GM18502 (cell line): ENCODE measurements at regions not wholly inside any gene's neighbourhood (a gene's known extent, or its start where the extent isn't known, plus 50 kb on each side); places are given as distances from the start of the nearest gene placed in this dataset.

ENCODE experiments used
- ATAC-seq: cut with Tn5 transposase; IDR thresholded peaks from one replicate; pipeline ENCODE4 v1.9.1; 2021; ENCODE audit warnings: mild to moderate bottlenecking; ENCODE audit not compliant: unreplicated experiment, poor library complexity

GRCh38 chr12:24255920-24256665 lies 306.6 kb upstream of the SOX5 start:
- ATAC-seq: no peak

- no peak for ATAC-seq
Measured at GRCh38 chr12:24252602-24253001, 303.1 kb upstream of the SOX5 start.

DNA sequence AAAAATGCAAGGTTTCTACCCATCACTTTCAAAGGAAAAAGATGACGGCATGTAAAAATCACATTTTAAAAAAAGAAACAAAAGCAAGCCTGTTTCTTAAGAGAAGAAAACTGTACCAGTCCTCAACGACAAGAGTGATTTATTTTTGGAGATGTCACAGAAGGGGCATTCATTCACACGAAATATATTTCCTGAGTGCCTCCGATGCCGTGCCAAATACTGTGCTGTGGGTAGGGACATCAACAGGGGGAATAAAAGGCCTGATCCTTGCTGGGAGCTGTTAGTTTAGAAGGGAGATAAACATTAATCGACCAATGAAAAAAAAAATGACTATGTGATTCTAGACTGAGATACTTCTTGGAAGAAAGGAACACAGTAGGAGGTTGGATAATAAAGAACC lies 297.5 kb upstream of the SOX5 start:
- ATAC-seq: no peak

DNA sequence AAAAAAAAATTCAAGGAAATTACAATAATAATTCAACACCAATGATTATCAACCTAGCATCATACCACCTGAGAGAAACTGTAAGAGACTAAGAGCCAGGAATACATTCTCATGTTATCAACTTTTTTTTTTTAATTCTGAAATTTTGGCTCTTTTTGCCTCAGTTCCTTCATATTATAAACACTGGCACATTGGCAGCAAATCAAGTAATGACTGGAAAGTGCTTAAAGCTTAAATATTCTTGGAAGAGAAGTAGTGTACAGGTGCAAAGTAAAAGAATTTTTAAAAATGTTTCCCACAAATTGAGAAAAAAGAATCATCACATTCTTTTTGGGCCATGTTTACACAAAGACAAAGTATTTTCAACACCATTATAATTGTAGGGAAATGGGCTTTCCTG lies 296.9 kb upstream of the SOX5 start:
- no peak for ATAC-seq

DNA sequence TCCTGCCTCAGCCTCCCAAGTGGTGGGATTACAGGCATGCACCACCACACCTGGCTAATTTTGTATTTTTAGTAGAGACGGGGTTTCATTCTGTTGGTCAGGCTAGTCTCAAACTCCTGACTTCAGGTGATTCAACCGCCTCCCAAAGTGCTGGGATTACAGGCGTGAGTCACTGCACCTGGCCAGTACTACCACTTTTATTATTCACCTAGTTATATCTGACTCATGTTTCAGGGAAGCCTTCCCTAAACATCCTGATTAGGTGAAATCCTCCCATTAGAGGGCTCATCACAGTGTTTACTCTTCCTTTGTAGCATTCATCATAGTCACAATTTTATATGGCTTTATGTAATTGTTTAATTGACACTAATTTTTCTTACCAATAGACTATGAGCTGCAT lies 295.3 kb upstream of the SOX5 start:
- ATAC-seq: no peak

DNA sequence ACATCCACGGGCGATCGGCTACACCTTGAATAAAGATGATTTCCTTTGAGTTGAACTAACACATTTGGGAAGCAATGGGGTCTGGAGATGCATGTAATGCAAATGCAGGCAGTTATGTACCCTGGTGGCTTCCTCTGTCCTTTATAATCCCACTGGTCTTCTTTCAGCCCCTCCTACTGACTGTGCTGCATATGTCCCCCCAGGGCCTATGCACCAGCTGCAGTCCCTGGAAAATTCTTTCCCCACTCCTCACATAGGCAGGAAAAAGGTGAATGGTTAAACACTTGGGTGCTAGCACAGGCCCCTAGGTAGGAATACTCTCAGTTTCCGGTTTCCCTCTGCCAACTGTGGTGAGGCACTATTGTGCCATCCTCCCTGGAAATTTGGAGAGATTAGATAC lies 294.8 kb upstream of the SOX5 start:
- ATAC-seq: no peak

DNA sequence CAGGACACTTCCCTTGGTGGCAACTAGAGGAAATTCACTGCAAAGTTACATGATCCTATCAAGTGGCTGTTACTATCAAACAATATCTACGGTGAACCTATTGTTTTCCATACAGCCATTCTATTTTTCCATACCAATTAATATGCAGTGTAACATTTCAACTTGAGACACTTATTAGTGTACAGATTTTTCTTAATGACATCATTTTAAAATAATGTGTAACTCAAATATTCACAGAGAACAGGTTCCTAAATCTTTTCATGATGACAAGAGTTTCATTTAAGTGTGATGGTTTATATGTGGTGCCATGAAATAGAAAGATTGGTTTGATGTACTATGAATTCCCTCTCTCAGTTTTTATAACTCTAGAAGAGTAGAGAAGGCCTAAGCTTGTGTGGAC lies 291.2 kb upstream of the SOX5 start:
- no peak for ATAC-seq

DNA sequence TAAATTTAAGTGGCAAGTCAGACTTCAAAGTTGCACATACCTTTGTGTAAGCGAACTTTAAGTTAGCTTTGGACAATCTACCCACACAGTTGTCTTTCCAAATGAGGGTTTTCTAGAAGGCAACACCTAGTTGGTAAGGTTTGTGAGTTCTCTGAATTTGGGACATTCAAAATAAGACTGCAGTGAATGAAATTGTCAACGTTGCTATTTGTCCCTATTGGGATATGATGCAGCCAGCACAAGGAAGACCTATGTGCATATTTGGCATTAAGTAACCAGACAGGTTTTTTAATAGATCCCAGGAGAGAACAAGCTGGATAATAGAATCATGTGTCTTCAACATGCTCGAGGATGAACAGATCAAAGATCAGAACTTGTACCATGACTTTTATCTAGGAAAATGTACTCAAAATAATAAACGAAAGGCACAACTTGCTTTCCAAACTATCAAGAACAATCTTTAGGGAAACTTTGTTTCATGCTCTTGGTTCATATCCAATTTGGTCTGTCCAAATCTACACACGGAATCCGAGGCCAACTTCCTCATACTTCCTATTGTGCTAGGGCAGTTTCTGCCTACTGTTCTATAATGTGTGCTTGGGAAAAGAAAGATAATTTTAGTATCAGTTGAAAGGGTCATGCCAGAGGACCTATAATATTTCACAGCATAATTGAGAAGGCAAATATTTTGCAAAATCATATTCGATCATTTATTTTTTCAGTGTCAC lies 284.2 kb upstream of the SOX5 start:
- no peak for ATAC-seq

DNA sequence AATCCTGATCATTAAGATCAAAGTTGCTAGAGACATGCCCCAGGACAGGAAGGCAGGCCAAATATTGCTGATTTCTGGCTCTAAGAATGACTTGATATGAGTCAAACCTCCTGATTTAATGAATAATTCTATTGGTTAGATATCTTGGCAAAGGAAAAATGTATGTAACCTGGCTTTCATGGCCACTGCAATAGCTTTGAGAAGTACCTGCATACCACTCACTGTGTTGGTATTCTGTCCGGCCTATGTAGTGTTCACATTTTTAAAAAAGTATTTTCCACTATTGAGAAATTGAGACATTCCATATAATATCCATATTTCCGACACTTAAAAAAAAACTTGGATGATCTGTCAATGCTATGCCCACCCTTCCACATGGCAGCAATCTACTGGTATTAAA lies 283.1 kb upstream of the SOX5 start:
- ATAC-seq: no peak

DNA sequence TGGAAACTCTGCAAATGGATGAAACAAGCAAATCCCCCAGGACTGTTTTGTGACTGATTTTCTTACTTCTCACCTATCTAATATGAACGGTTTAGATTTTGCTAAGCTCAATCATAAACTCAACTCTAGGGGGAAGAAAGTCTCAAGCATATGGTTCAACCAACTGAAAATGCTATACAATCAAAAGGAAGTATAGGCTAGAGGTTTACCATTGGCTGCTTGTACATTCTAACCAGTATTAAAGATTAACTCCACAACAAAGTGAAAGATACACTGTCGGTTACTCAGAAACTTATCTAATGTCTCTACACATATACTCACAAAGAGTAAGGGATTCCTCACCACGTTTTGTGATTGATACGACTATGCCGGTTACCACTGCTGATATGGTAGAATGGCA lies 281.8 kb upstream of the SOX5 start:
- ATAC-seq: no peak

GRCh38 chr12:24230061-24230701 lies 280.7 kb upstream of the SOX5 start:
- no peak for ATAC-seq

DNA sequence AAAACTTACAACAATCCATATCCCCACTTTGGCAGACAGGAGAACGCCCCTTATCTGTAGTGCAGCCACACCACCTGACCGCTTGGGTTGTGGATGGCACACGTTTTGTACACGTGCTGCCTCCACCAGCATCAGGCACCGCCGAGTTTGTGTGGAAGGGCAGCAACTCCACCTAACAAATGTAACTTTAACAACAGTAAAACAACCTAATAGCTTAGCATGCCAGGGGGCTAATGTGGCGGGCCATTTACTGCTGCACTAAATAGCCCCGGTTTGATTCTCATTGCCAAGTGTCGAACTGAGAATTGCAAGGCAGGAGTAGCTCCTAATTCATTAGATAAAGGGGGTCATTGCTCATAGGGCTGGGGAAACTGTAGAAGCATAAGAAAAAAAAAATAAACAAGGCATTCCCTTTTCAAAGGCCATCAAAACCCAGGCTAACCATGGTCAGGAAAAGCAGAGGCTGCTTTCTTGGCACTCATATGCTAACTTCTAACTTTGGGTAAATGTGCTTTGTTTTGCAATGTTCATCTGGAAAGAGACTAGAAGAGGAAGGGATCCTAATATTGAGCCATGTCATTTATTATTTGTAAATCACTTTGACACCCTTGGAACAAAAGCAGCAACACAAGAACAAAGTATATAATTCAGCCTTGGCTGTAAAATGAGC lies 279.7 kb upstream of the SOX5 start:
- no peak for ATAC-seq

- no peak for ATAC-seq
Measured at GRCh38 chr12:24228371-24228770, 278.9 kb upstream of the SOX5 start.

DNA sequence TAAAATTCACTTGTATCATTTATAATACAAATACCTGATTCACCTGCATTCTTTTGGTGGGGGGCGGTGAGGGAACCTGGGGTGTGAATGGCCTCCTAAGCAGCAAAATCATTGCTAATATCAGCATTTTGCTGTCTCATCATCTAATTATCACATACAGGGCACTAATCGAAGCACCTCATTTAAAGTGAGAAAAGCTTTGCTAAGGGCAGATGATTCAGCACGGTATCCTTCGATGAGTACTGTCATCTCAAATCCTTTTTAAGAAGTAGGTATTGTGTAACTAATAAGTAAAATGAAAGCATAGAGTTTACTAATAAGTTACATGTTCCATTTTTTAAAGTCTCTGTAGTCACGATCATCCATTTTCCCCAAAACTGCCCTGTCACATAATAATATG lies 278.1 kb upstream of the SOX5 start:
- no peak for ATAC-seq

DNA sequence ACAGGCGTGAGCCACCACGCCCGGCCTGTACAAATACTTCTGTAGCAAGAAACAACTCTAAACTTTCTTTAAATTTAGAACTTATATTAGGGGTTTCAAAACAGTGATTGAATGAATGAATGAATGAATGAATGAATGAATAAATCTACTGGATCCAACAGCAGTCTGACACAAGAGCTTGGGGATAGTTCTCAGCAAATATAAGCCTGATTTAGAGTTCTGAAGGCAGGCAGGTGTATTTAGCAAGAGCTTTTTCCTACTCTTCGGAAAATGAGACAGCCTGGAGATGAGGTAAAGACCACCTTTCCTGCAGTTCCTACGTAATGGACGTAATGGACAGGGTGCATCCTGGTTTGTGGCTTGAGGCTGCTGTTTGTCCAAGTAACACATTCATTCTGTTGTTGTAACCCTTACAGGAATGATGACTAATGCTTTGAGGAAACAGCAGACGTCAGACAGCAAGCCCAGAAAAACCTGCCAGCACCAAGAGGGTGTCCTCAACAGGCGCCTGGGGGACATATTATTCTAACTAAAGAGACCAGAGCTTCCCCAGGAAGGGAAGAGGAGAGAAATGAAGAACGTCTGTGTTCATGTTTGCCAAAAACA lies 277.4 kb upstream of the SOX5 start:
- no peak for ATAC-seq

GRCh38 chr12:24224401-24224800 lies 274.9 kb upstream of the SOX5 start:
- no peak for ATAC-seq

- no peak for ATAC-seq
Measured at GRCh38 chr12:24223926-24224325, 274.5 kb upstream of the SOX5 start.

DNA sequence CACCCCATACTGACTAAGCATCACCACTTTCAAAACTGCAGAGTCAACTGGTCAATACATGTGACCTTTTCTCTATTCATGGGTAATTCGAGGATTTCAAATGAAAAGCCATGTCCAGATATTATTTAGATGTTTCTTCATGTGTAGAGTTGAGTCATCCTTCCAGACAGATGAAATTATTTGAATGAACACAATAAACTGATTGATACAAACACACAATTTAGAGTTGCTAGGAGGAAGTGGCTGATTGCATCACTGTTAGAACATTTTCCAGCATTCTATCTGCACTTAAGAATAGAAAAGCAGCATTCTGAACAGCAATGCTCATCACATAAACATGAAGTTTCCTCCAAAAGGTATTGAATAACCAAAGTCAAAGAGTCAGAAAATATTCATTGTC lies 273.5 kb upstream of the SOX5 start:
- ATAC-seq: no peak

- no peak for ATAC-seq
Measured at GRCh38 chr12:24212496-24212895, 263.0 kb upstream of the SOX5 start.

DNA sequence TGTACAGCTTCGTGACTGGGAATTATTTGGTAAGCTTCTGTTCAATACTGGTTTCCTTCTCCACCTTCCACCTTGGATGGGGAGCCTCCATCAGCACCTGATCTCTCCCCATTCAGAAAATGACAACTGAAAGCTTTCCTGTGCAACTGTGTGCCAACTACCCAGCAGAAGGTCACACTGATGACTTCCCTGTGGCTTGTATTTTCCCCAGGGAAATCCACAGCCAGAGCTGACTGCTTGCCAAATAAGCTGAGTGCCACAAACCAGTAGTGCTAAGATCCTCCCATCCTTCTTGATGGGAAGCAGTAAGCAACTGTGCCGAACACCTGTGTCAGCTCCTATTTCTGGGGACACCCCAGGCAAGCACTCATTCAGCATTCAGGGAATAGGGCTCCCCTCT lies 257.2 kb upstream of the SOX5 start:
- no peak for ATAC-seq
